GM18502 (cell line): ENCODE measurements at regions not wholly inside any gene's neighbourhood (a gene's known extent, or its start where the extent isn't known, plus 50 kb on each side); places are given as distances from the start of the nearest gene placed in this dataset.

Source experiments
- ATAC-seq: cut with Tn5 transposase; IDR thresholded peaks from one replicate; pipeline ENCODE4 v1.9.1; 2021; ENCODE audit warnings: mild to moderate bottlenecking; ENCODE audit not compliant: unreplicated experiment, poor library complexity

DNA sequence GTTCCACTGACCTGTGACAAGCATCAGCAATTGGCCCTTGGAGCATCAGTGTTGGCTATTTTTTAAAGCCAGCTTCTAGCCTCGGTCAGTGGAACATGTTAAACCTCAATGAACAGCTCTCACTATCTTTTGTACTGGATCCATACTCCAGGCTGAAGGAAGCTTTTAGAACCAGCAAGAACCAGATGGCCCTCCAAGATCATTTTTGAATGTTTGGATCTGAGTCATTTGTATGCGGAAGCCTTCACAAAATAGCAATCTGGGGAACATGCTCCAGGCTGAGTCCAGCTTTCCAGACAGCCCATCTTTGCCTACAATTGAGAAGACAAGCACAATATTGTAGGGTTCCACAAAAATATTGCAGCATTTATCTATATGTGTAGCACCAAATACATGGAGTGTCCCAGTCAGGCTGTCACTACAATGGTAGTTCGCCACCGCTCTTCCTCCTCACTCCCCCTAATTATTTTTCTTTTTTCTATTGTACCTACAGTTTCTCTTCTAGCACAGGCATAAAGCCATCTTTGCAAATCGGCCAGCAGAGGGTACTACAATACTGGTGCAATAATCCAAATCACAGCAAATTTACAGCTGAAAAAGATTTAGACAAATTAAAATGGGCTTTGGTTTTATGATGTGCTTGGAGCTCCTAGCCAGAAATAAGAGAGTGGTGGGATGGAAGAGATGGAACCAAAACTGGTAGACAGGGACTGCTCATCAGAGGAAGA lies 177.4 kb upstream of the BLID start:
- no peak for ATAC-seq

DNA sequence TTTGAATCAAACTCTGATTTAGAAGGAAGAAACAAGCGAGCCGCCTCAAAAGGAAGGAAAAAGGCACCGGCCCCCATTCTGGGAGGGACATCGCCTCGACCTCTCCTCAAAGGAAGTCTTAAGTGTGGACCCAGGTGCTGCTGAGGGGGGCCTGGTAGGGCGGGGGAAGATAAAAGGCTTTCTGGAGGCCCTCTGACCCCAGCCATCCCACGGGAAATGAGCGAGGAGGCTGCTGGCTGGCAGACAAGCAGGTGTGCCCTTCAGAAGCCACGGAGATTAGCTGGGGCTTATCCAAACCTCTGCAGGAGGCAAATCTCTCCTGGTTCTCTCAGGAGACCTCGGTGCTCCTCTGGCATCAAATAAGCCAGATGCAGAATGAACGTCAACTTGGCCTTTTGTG lies 171.4 kb upstream of the BLID start:
- no peak for ATAC-seq

DNA sequence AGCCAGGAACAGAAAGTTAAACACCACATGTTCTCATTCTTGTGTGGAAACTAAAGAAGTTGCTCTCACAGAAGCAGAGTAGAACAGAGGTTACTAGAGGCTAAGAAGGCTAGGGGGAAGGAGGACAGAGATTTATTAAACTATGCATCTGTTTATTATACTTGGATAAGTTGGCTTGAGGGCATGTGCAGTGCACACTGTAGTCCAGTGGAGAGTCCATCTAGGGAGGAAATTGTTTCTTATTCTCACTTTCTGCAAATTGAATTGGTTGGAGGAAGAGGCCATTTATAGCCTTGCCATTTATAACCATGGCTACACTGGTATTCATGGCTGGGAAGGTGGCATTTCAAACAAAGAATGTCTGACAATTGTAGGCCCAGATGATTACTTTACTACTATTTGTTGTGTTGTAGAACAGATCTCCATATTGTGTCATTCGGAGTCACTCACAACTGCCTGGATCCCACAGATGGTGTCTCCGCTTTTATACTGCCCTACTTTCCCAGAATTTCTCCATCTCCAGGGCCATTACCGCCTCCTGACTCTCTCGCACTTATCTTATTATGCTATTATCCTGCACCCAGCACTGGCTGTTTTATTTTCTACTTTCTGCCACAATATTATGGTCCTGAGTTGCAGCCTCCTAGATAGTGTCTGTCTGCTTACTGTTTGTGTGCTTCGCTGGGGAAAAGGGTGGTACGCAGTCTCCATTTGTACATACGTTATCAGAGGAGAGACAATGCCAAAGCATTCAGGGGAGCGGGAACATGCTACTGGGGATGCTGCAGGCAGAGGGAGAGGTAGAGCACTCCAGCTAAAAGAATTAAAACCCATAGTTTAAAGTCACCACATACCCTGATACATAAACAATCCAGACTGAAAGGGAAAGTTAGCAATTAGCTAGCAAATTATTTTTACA lies 169.3 kb upstream of the BLID start:
- no peak for ATAC-seq

- ATAC-seq = no peak
Measured at GRCh38 chr11:122280870-122281269, 164.9 kb upstream of the BLID start.

GRCh38 chr11:122279194-122279593 lies 163.2 kb upstream of the BLID start:
- ATAC-seq = no peak

GRCh38 chr11:122277493-122277892 lies 161.5 kb upstream of the BLID start:
- ATAC-seq = no peak

GRCh38 chr11:122276221-122276620 lies 160.2 kb upstream of the BLID start:
- ATAC-seq = no peak

DNA sequence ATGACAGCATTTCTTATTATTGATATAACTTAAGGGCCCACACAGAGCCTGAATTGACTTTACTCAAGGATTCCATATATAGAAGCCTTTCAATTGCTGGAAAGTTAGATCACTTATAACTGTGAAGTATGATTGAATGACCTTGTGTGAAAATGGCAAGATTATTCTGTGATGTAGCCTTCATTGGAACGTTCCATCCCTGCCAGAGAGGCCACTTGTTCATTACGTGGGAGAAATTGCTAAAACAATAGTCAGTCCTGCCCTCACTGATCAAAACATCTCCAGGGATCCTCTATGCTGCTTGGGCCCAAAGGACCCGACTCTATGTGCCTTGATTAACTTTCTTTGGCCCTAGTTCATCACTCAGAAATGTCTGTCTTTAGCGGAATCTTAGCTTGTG lies 159.5 kb upstream of the BLID start:
- no peak for ATAC-seq

DNA sequence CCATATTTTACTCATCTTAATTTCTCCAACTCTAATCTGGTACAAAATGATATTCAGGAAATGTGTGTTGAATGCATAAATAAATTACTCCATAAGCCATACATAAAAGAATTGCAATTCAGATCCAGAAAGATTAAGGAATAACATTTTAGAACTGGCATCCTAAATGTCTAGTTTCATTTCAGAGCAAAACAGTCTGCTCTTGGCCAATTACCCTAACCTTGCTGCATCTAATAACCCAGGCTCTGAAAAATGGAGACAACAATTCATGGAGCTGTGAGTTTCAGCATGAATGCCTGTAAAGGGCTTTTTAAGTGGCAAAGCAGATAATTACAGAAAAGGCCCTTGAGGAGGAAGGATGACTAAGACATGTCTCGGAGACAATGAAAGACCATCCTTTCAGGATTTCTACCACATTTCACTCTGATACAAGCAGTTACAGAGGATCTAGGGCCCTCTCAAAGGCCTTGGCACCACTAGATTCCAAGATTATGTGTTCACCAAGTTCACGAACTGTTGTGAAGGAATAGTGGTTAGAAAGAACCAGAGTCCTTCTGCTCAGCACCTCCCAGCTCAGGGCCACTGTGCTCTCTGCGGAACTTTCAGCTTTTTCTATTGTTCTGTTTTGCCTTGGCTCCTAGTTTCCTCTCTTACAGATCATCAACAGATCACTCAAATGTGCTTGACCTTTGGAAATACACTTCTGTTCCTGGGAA lies 157.6 kb upstream of the BLID start:
- ATAC-seq = no peak

GRCh38 chr11:122271745-122272144 lies 155.7 kb upstream of the BLID start:
- no peak for ATAC-seq

DNA sequence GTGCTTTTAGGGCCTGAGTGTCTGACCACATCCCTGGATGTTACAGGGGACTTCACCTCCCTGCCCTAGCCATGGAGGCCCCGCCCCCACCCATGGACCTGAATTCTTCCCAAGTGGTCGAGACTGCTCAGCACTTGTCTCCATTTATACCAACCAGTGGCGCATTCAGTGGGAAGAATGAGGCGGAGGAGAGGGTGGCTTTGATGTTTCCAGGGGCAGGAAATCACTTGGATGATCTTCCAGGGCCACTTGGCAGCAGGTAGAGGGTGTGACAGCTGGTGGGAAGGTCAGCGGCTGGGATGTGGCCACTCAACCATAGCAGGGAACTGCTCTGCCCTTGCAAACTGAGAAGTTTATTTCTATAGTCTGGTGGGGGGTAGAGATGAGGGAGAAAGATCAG lies 155.1 kb upstream of the BLID start:
- no peak for ATAC-seq

DNA sequence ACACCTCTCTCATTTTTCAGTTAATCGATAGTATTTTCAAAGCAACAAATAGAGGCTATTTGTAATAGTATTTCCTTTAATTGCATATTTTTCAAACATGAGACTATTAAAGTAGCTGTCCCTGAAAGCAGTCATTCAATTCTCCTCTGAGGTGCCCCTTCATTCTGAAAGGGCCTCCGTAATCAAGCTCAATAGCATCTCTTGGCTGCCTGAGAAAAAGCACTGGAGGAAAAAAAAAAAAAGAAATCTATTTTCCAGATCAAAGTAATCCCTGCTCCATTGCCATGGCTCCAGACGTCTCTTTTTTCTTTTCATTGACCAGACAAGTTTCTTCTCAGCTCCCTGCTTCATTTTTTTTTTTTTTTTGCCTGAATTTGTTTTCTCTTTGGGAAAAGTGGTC lies 154.5 kb upstream of the BLID start:
- no peak for ATAC-seq

GRCh38 chr11:122269824-122270223 lies 153.8 kb upstream of the BLID start:
- ATAC-seq = no peak

DNA sequence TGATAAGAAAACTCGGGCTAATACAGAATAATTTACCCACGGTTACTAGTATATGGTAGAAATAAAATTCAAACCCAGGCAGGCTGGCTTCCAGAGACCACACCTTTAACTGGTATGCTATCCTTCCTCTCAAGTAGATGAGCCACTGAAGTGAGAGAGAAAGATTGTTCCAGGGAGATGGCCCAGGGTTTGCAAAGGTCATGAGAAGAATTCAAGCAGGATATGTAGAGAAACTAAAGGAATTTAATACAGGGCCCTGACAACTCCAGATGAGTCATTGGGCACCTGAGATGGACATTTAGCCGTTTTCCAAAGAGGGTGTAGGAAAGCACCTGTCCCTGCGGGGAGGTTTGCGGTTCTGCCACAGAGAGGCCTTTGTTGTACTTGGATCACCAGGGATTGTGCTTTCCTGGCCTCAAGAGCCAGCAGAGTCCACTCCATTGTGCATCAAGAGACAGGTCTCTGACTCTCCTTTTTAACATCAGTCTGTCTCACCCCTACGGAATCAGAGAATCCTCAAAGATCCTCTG lies 152.7 kb upstream of the BLID start:
- no peak for ATAC-seq

- no peak for ATAC-seq
Measured at GRCh38 chr11:122267602-122268001, 151.6 kb upstream of the BLID start.

DNA sequence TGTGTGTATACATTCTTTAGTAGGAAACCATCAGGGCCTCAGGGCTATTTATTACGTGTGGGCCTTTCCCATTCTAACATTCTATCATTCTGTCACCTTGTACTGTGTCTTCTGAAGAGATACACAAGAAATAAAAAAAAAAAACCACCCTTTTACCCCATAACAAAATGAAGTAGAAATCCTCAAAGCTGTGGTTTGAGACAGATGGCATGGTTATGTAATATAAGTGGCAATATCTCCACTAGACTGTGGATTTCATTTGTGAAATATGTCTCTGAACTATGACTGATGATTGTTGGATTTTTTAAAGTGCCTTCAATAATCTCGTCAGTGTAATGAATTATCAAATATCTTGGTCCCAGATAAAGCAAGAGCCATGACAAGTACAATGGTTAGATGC lies 150.0 kb upstream of the BLID start:
- ATAC-seq = no peak

GRCh38 chr11:122264121-122264520 lies 148.1 kb upstream of the BLID start:
- ATAC-seq = no peak

- no peak for ATAC-seq
Measured at GRCh38 chr11:122261546-122261945, 145.5 kb upstream of the BLID start.

GRCh38 chr11:122259195-122259821 lies 143.3 kb upstream of the BLID start:
- no peak for ATAC-seq

GRCh38 chr11:122258446-122259194 lies 142.6 kb upstream of the BLID start:
- no peak for ATAC-seq
